ENCODE measurements at regions not wholly inside any gene's neighbourhood (a gene's known extent, or its start where the extent isn't known, plus 50 kb on each side); places are given as distances from the start of the nearest gene placed in this dataset.

GRCh38 chr4:18171896-18172295, 150.3 kb upstream of the LCORL start:
- no peak for TF ChIP-seq CTCF (IDR thresholded peaks at IDR 0.05 in 4 of 5, conservative IDR thresholded peaks at IDR 0.05 in 1 of 5)
- no peak for TF ChIP-seq POLR2A (IDR thresholded peaks at IDR 0.05)

All from gastrocnemius medialis (tissue), 4 donors.